ENCODE measurements at regions not wholly inside any gene's neighbourhood (a gene's known extent, or its start where the extent isn't known, plus 50 kb on each side); places are given as distances from the start of the nearest gene placed in this dataset.
"Not testable (repeated sequence)": the region's sequence is repeated elsewhere in the genome, so short reads cannot be mapped to it uniquely, and the experiment has no call there.

DNA sequence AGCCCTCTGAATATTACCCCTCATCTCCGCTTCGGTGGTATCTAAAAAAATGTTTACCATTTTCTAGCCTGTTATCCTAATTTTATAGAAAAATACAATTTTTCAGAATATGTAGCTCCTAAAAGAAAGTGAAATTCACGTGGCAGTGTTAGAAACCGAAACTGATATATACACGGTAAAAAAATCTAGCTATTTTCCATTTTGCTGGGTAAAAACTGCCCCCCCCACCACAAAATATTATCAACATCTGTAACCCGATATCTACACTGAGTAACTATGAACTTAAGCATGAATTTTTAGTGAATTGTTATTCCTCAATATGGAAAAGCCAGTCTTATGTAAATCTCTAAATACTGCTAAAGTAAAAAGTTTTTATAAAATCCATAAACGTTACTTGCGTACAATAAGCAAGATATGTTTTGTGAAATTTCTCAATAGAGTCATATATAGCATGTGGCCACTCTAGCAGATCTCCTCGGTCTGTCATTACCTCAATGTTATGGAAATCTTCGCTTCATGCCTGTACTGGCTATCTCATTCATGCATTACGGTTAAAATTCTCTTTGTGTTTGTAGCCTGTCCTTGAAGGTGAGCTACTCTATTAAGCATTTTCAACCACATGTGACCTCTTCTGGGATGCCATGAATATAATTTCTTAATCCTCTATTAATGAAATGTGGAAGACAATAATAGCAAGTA is 524.2 kb downstream of the TRIB2 start:
- DNase-seq: no peak

- no peak for DNase-seq
Observed at GRCh38 chr2:13252615-13253014, 535.9 kb downstream of the TRIB2 start.

- no peak for DNase-seq
Observed at GRCh38 chr2:13255485-13255884, 538.7 kb downstream of the TRIB2 start.

DNA sequence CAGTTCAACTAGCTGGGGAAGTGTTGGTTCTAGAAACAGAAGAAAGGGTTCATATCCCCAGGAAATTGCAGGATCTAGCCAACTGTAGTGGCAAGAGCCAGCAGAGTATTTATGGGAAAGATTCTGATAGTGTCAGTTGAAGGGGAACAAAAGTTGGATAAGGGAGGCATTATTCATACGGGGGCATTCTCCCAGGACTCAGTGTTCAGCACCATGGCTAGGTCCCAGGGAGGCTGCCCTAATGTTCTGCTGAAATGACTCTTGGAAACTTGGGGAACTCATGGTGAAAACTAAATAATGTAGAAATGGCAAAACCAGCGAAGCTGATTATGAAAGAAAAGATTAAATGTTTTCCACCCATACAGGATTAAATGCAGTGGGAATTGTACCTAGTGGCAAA is 543.7 kb downstream of the TRIB2 start:
- no peak for DNase-seq

DNA sequence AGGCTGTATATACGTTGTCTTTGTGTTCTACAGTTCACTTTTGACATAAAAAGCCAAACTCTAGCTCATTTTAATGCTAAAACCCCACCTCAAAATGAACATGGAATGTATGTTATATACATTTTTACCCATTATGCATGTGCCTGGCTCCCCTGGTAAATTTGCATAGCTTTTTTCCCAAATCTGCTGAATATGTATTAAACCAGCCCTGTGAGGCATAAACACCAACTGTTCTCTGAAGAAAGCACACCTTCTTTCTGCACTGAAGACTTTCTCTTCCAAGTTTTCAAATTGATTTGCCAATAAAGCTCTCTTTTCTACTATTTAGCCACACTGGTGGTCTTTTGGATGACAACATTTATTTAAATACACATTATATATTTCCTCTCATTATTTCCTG is 549.4 kb downstream of the TRIB2 start:
- no peak for DNase-seq

DNA sequence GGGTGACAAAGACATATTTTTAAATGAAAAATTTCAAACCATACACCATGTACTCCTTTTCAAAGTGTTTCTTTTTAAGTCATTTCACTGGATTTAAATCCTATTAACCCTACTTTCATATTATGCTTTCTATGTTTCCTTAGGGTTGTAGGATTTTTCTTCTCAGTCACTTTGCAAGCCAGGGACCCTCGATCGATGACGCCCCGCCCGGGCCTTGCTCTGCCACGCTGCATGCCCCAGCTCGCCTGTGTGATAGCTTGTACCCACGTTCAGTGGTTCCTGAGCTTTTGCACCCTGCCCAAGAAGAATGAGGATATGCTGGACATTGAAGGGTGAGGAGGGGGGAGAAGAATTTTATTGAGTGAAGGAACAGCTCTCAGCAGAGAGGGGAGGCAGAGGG is 568.0 kb downstream of the TRIB2 start:
- no peak for DNase-seq

GRCh38 chr2:13289310-13289709 is 572.6 kb downstream of the TRIB2 start:
- no peak for DNase-seq

- not testable (repeated sequence) for DNase-seq
Observed at GRCh38 chr2:13308478-13308805, 591.7 kb downstream of the TRIB2 start.

DNA sequence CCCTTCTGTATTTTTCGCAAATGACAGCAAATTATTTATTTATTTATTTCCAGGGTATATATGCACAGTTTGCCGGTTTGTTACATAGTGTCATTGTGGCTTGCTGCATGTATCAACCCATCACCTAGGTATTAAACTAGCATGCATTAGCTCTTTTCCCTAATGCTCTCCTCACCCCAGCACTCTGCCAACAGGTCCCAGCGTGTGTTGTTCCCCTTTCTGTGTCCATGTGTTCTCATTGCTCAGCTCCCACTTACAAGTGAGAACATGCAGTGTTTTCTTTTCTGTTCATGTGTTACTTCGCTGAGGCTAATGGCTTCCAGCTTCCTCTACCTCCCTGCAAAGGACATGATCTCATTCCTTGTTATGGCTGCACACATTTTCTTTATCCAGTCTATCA is 592.3 kb downstream of the TRIB2 start:
- DNase-seq: no peak

DNA sequence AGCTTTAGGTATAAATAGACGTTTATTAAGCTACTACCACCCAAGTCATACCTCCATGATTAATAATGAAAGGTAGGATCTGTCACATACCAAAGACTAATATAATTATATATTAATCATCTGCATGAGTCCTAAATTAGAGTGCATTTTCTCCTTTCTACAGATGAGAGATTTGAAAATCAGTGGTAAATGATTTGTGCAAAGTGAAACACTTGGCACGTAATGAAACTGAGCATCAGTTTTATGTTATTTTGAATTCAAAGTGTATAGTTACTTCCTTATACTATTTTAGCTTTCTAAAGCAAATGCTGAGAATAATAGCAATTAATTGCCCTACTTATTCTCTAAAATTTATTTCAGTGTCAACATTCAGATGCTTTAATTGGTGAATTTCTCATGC is 615.3 kb downstream of the TRIB2 start:
- no peak for DNase-seq

DNA sequence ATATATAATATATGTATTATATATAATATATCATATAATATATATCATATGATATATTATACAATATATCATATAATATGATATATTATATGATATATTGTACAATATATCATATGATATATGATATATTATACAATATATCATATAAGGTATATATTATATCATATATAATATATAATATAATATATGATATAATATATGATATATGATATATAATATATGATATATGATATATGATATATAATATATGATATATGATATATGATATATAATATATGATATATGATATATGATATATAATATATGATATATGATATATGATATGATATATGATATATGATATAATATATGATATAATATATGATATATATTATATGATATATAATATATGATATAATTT is 617.3 kb downstream of the TRIB2 start:
- not testable (repeated sequence) for DNase-seq

DNA sequence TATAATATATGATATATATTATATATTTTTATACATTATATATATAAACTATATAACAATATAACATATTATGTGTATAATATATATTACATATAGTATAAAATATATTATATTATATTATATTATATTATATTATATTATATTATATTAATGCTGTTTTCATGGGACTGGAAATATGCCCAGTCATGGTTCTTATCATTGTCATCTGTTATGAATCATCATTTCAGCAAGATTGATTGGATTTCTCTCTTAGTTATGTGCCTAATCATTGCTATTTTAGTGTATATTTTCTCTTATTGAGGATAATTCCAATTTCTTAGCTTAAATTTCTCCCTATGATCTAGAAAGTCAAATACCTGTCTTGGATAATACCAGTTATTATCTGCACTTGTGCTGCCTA is 617.8 kb downstream of the TRIB2 start:
- no peak for DNase-seq

GRCh38 chr2:13335862-13336535 is 619.3 kb downstream of the TRIB2 start:
- no peak for DNase-seq

DNA sequence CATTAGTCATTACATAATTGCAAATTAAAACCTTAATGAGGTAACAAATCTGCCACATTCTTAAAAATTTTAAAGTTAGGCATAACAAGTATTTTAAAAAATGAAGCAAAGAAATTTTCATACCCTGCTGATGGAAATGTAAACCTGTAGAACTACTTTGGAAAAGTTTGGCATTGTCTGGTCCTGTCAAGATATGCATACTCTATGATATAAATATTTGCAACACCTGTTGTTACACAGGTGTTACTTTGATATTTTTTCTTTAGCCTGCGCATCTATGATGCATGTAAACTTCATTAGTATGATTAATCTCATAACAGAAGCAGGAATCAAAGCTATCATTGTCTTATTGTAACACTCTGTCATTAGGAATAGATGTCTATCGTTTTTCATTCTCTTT is 634.3 kb downstream of the TRIB2 start:
- DNase-seq: no peak

- no peak for DNase-seq
Observed at GRCh38 chr2:13353083-13353482, 636.3 kb downstream of the TRIB2 start.

DNA sequence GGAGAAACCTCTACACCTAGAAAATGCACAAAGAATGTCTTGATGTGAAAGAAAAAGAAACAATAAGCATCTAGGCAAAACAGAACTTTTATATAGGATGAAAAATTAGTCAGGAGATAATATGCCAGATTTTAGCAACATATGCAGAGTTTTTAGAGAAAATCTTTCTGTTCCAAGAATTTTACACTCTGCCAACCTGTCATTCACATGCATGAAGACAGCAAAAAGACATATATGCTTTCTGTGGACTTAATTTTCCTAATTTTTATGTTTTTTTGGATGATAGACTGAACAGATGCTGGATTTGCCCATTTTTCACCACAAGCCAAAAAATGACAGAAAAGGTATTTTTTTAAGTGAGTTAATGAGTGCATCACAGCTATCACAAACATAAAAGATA is 637.3 kb downstream of the TRIB2 start:
- no peak for DNase-seq

DNA sequence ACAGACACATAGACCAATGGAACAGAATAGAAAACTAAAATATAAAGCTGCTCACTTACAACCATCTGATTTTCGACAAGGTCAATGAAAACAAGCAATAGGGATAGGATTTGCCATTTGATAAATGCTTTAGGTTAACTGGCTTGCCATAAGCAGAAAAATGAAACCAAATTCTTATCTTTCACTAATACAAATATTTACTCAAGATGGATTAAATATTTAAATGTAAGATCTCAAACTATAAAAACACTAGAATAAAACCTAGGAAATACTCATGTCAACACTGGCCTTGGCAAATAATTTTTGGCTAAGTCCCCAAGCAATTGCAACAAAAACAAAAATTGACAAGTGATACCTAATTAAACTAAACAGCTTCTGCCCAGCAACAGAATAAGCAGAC is 665.2 kb downstream of the TRIB2 start:
- not testable (repeated sequence) for DNase-seq

GRCh38 chr2:13389172-13389571 is 672.4 kb downstream of the TRIB2 start:
- DNase-seq: not testable (repeated sequence)

- no peak for DNase-seq
Observed at GRCh38 chr2:13390676-13391075, 673.9 kb downstream of the TRIB2 start.

GRCh38 chr2:13401312-13401711 is 684.6 kb downstream of the TRIB2 start:
- DNase-seq: no peak

DNA sequence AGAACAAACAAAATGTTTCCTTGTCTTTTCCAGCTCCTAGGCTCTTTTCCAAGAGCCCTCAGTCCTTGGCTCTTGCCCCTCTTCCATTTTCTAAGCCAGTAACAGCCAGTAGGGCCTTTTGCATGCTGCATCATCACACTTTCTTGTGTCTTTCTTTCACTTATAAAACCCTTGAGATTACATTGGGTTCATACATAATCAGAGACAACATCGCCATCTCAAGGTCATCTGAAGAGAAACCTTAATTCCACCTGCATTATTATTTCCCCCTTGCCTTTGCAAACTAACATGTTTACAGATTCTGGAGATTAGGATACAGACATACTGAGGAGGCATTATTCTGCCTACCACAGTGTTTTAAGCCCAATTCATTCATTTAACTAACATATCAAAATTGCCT is 697.3 kb downstream of the TRIB2 start:
- no peak for DNase-seq

GRCh38 chr2:13414897-13415296 is 698.2 kb downstream of the TRIB2 start:
- DNase-seq: no peak

DNA sequence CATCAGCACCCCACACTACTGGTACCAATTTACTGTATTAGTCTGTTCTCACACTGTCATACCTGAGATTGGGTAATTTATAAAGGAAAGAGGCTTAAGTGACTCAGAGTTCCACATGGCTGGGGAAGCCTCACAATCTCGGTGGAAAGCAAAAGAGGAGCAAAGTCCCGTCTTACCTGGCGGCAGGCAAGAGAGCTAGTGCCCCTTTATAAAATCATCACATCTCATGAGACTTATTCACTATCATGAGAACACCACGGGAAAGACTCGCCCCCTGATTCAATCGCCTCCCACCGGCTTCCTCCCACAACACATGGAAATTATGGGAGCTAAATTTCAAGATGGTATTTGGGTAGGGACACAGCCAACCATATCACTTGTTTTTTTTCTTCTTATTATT is 717.2 kb downstream of the TRIB2 start:
- DNase-seq: no peak

- not testable (repeated sequence) for DNase-seq
Observed at GRCh38 chr2:13443554-13444261, 727.0 kb downstream of the TRIB2 start.
